Muscle of leg (tissue), 3 donors: ENCODE measurements at regions not wholly inside any gene's neighbourhood (a gene's known extent, or its start where the extent isn't known, plus 50 kb on each side); places are given as distances from the start of the nearest gene placed in this dataset.
"Not testable (repeated sequence)": the region's sequence is repeated elsewhere in the genome, so short reads cannot be mapped to it uniquely, and the experiment has no call there.

Source experiments
- DNase-seq: peaks from one replicate; pipeline ENCODE4 v3.0.0; 2013
- H3K27ac ChIP-seq: one replicate; pipeline ENCODE4 v1.5.1; 2013; ENCODE audit warnings: mild to moderate bottlenecking, low read length, control low read depth
- H3K27me3 ChIP-seq: one replicate; pipeline ENCODE4 v1.6.1; 2013; ENCODE audit warnings: low read length; ENCODE audit not compliant: control insufficient read depth, insufficient read depth
- H3K36me3 ChIP-seq: one replicate; pipeline ENCODE4 v1.6.1; 2013; ENCODE audit warnings: low read length; ENCODE audit not compliant: control insufficient read depth, insufficient read depth
- H3K4me1 ChIP-seq: one replicate; pipeline ENCODE4 v1.6.1; 2013; ENCODE audit warnings: low read length; ENCODE audit not compliant: control insufficient read depth, insufficient read depth
- H3K4me3 ChIP-seq: one replicate; pipeline ENCODE4 v1.5.1; 2013; ENCODE audit warnings: low read length, control low read depth
- H3K9me3 ChIP-seq: replicated peaks from 2 replicates; pipeline ENCODE4 v1.6.1; 2013; ENCODE audit warnings: low read depth, low read length; ENCODE audit not compliant: control insufficient read depth
- WGBS: methylation state at CpG from one replicate; pipeline ENCODE4 v1.1.5; 2013; ENCODE audit warnings: missing lambda C conversion rate; ENCODE audit not compliant: insufficient coverage; 5-methylcytosine and 5-hydroxymethylcytosine counted together

DNA sequence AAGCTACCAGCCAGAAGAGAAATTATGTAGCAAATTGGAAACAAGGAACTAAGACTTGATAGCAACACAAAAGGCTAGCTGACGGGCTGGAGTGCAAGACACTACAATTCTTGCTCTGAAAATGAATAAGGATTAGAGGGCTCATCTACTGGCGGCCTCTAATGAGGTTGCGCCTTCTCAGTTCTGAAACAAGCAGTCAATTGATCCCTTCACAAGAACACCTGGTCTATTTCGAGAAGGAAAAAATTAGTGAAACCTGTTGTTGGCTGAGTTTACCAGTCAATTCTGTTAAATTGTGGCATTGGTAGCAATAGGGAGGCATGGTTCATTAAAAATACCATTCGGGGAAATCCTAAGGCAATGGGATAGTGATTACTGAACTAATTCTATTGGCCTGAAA lies 74.8 kb upstream of the JARID2 start:
- Histone ChIP-seq H3K9me3 (no peaks in the 10 kb centered on the region), H3K4me3 (no peak overlapping the region), H3K27ac (no peak overlapping the region), H3K36me3 (no peaks in the 10 kb centered on the region), H3K4me1 (no peaks in the 10 kb centered on the region), H3K27me3 (peaks cover 2% of the 10 kb centered on the region)
- no peak for DNase-seq
- no CpG with 5 or more reads among the region's 5 CpGs for WGBS

DNA sequence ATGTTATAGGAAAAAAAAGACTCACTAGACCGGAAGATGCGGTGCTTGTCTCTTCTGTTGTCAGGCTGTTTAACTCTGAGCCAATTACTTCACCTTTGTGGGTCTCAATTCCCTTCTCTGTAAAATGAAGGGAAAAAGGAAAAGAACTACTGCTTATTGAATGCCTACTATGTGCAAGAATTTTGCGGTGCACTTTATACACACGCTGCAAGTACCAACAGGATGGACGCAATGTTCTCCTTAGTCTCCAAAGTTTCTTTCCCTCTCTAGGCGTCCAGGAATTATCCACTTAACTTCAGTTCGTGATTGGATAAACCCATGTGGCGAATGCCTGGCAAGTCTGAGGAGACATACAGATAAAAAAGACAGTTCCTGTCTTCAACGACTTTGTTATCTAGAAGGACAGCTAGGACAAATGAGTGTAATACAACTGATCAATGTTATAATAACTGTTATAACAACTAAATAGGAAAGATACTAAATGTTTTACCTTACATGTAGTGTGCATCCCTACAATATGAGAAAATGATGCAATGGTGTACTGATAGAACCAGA lies 69.0 kb upstream of the JARID2 start:
- H3K4me1 ChIP-seq: no peaks in the 10 kb centered on the region
- DNase-seq: no peak
- H3K4me3 ChIP-seq: no peak overlapping the region
- H3K36me3 ChIP-seq: no peaks in the 10 kb centered on the region
- H3K27me3 ChIP-seq: no peaks in the 10 kb centered on the region
- H3K27ac ChIP-seq: no peak overlapping the region
- 100% methylated on average over 4 of the region's 9 CpGs for WGBS
- H3K9me3 ChIP-seq: no peaks in the 10 kb centered on the region

DNA sequence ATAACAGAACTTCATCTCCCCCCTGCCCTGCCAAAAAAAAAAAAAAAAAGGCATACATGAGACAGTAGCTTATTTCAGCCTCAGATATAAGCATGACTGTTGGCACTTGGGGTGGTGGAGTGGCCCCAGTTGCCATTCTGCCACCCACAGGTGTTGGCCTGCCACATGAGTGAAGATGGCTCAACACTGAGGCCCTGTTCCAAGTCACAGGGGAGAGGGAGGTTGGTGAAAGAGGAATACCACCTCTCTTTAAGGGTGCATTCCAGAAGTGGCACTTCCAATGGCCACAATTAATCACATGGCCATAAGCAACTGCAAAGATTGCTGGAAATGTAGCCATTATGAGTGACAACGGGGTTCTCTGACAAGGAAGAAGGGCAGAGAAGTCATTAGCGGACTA lies 61.9 kb upstream of the JARID2 start:
- no peaks in the 10 kb centered on the region for H3K36me3 ChIP-seq
- no CpG with 5 or more reads among the region's 2 CpGs for WGBS
- no peaks in the 10 kb centered on the region for H3K9me3 ChIP-seq
- H3K4me1 ChIP-seq: no peaks in the 10 kb centered on the region
- H3K27me3 ChIP-seq: no peaks in the 10 kb centered on the region
- DNase-seq: no peak
- H3K4me3 ChIP-seq: no peak overlapping the region
- H3K27ac ChIP-seq: no peak overlapping the region

DNA sequence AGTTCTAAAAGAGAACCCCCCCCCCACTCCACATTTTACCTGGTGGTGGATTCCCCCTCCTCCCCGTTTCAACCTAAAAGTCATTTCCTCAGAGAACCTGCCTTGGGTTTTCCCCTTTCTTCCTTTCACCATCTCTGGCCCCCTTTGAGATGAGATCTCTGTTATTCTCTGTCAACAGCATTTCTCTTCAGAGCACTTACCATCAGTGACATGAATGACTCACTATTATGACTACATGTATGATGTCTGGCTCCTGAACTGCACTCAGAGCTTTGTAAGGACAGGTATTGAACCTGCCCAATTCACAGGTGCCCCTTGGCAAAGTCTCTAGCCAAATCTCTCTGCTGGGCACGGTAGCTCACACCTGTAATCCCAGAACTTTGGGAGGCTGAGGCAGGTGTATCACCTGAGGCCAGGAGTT lies 61.4 kb upstream of the JARID2 start:
- no peaks in the 10 kb centered on the region for H3K36me3 ChIP-seq
- H3K4me3 ChIP-seq: no peak overlapping the region
- H3K27me3 ChIP-seq: no peaks in the 10 kb centered on the region
- no peaks in the 10 kb centered on the region for H3K4me1 ChIP-seq
- DNase-seq: no peak
- no peak overlapping the region for H3K27ac ChIP-seq
- no peaks in the 10 kb centered on the region for H3K9me3 ChIP-seq
- WGBS: 70% methylated on average over 1 of the region's 2 CpGs

DNA sequence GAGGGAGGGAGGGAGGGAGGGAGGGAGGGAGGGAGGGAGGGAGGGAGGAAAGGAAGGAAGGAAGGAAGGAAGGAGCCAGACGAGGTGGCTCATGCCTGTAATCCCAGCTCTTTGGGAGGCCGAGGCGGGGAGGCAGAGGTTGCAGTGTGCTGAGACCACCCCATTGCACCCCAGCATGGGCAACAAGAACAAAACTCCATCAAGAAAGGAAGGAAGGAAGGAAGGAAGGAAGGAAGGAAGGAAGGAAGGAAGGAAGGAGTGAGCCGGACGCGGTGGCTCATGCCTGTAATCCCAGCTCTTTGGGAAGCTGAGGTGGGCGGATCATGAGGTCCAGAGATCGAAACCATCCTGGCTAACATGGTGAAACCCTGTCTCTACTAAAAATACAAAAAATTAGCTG lies 60.8 kb upstream of the JARID2 start:
- H3K4me3 ChIP-seq, H3K9me3 ChIP-seq, DNase-seq, H3K27me3 ChIP-seq, H3K4me1 ChIP-seq, H3K36me3 ChIP-seq, H3K27ac ChIP-seq: not testable (repeated sequence)
- WGBS: no CpG with 5 or more reads among the region's 8 CpGs

GRCh38 chr6:15193451-15193850 lies 52.4 kb upstream of the JARID2 start:
- WGBS: 88% methylated on average over 1 of the region's 10 CpGs
- H3K27ac ChIP-seq, H3K9me3 ChIP-seq, H3K4me1 ChIP-seq, DNase-seq, H3K27me3 ChIP-seq, H3K36me3 ChIP-seq, H3K4me3 ChIP-seq: not testable (repeated sequence)

DNA sequence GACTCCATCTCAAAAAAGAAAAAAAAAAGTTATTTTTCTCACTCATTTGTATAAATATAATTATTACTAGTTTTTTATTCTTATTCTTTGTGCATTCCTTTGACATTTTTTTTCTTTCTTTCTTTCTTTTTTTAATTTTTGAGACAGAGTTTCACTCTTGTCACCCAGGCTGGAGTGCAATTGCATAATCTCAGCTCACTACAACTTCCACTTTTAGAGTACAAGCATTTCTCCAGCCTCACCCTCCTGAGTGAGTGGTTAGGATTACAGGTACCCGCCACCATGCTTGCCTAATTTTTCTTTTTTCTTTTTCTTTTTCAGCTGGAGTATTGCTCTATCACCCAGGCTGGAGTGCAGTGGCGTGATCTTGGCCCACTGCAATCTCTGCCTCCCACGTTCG lies 51.4 kb upstream of the JARID2 start:
- Histone ChIP-seq H3K9me3 (no peaks in the 10 kb centered on the region), H3K36me3 (no peaks in the 10 kb centered on the region), H3K4me1 (no peaks in the 10 kb centered on the region), H3K27ac (no peak overlapping the region), H3K27me3 (no peaks in the 10 kb centered on the region), H3K4me3 (no peak overlapping the region)
- no peak for DNase-seq
- WGBS: 88% methylated on average over 4 of the region's 4 CpGs
